ENCODE measurements at regions not wholly inside any gene's neighbourhood (a gene's known extent, or its start where the extent isn't known, plus 50 kb on each side); places are given as distances from the start of the nearest gene placed in this dataset.

DNA sequence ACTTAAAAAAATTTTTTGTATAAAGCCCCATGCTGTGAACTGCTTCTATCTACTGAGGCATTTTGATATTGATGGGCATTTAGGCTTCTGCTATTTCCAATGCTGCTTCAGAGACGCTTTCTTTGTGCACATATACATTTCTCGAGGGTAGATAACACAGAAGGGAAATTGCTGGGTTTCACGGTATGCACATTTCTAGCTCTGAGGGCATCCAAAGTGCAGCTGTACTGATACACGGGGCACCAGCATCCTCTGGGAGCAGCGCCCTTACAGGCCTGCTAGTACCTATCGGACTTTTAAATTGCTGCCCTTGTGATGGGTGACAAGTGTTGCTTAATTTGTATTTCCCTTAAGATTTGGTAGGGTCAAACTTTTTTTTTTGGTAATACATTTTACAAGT, 88.6 kb downstream of the KCTD15 start:
- TF ChIP-seq, protein P1, sequence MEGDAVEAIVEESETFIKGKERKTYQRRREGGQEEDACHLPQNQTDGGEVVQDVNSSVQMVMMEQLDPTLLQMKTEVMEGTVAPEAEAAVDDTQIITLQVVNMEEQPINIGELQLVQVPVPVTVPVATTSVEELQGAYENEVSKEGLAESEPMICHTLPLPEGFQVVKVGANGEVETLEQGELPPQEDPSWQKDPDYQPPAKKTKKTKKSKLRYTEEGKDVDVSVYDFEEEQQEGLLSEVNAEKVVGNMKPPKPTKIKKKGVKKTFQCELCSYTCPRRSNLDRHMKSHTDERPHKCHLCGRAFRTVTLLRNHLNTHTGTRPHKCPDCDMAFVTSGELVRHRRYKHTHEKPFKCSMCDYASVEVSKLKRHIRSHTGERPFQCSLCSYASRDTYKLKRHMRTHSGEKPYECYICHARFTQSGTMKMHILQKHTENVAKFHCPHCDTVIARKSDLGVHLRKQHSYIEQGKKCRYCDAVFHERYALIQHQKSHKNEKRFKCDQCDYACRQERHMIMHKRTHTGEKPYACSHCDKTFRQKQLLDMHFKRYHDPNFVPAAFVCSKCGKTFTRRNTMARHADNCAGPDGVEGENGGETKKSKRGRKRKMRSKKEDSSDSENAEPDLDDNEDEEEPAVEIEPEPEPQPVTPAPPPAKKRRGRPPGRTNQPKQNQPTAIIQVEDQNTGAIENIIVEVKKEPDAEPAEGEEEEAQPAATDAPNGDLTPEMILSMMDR (IDR thresholded peaks at IDR 0.05; ENCODE audit: insufficient read depth, low read length) = no peak
- TF ChIP-seq, protein P2, sequence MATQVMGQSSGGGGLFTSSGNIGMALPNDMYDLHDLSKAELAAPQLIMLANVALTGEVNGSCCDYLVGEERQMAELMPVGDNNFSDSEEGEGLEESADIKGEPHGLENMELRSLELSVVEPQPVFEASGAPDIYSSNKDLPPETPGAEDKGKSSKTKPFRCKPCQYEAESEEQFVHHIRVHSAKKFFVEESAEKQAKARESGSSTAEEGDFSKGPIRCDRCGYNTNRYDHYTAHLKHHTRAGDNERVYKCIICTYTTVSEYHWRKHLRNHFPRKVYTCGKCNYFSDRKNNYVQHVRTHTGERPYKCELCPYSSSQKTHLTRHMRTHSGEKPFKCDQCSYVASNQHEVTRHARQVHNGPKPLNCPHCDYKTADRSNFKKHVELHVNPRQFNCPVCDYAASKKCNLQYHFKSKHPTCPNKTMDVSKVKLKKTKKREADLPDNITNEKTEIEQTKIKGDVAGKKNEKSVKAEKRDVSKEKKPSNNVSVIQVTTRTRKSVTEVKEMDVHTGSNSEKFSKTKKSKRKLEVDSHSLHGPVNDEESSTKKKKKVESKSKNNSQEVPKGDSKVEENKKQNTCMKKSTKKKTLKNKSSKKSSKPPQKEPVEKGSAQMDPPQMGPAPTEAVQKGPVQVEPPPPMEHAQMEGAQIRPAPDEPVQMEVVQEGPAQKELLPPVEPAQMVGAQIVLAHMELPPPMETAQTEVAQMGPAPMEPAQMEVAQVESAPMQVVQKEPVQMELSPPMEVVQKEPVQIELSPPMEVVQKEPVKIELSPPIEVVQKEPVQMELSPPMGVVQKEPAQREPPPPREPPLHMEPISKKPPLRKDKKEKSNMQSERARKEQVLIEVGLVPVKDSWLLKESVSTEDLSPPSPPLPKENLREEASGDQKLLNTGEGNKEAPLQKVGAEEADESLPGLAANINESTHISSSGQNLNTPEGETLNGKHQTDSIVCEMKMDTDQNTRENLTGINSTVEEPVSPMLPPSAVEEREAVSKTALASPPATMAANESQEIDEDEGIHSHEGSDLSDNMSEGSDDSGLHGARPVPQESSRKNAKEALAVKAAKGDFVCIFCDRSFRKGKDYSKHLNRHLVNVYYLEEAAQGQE (IDR thresholded peaks at IDR 0.05; ENCODE audit: insufficient replicate concordance, low read depth) = no peak
- TF ChIP-seq SPI1 (IDR thresholded peaks at IDR 0.05; ENCODE audit: borderline replicate concordance, low read depth) (no peak), GABPA (IDR thresholded peaks at IDR 0.05; ENCODE audit: low read depth) (no peak), POLR2AphosphoS5 (IDR thresholded peaks at IDR 0.05; ENCODE audit: low read depth) (no peak)

DNA sequence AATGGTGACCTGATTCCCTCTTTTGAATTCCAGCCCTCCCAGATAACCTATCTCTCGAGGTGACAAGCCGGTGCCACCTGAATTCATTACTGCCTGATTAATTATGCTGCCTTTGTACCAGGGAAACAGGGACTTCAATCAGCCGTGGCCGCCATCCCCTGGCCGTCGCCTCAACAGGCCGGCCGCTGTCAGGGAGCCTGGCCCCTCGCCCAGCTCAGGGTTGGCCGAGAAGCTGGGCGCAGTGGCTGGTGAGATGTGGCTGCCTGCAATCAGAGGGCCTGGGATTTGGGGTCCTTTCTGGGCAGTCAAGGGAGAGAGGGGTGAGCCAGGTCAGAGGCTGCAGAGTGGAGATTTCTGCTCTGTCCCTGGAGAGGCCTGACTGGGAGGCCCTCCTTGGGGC, 91.2 kb downstream of the KCTD15 start:
- Histone ChIP-seq H3K27ac (replicated peaks) (no peak overlapping the region), H3K27me3 (ENCODE audit: insufficient read depth, poor library complexity, severe bottlenecking) (no peaks in the 10 kb centered on the region), H3K4me3 (replicated peaks; ENCODE audit: insufficient read depth, low read length) (no peak overlapping the region)
- DNase-seq (ENCODE audit: low read depth in 1 of 2, low spot score in 1 of 2) = no peak
- TF ChIP-seq SPI1 (IDR thresholded peaks at IDR 0.05; ENCODE audit: borderline replicate concordance, low read depth) (no peak), GABPA (IDR thresholded peaks at IDR 0.05; ENCODE audit: low read depth) (no peak), POLR2AphosphoS5 (IDR thresholded peaks at IDR 0.05; ENCODE audit: low read depth) (no peak)
- TF ChIP-seq, protein P1 (IDR thresholded peaks at IDR 0.05; ENCODE audit: insufficient read depth, low read length) = no peak
- TF ChIP-seq, protein P2 (IDR thresholded peaks at IDR 0.05; ENCODE audit: insufficient replicate concordance, low read depth) = no peak

More for the DNA sequence above, 88.6 kb downstream of the KCTD15 start:
- no peak for DNase-seq (ENCODE audit: low read depth in 1 of 2, low spot score in 1 of 2)
- H3K27ac ChIP-seq (replicated peaks) = no peak overlapping the region
- H3K27me3 ChIP-seq (ENCODE audit: insufficient read depth, poor library complexity, severe bottlenecking) = peaks cover 2% of the 10 kb centered on the region
- H3K4me3 ChIP-seq (replicated peaks; ENCODE audit: insufficient read depth, low read length) = no peak overlapping the region

DNA sequence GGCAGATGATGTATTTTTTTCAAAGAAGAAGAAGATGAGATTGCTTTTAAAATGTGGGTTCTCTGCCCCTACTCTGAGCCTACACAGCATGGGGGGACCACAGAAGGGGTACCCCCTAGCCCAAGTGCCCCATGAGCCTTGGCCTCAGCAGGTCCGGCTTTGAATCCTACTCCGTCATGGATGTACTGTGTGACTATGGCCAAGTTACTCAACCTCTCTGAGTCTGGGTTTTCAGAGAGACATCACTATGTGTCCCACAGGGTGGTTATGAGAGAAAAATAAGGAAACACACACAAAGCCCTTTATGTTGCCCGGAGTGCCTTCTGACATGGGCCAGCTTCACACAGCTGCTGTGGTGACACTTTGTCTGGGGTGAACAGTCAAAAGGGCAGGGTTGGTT, 92.0 kb downstream of the KCTD15 start:
- DNase-seq (ENCODE audit: low read depth in 1 of 2, low spot score in 1 of 2) = no peak
- Histone ChIP-seq H3K4me3 (replicated peaks; ENCODE audit: insufficient read depth, low read length) (no peak overlapping the region), H3K27ac (replicated peaks) (no peak overlapping the region), H3K27me3 (ENCODE audit: insufficient read depth, poor library complexity, severe bottlenecking) (no peaks in the 10 kb centered on the region)
- TF ChIP-seq, protein P1 (IDR thresholded peaks at IDR 0.05; ENCODE audit: insufficient read depth, low read length) = no peak
- TF ChIP-seq, protein P2 (IDR thresholded peaks at IDR 0.05; ENCODE audit: insufficient replicate concordance, low read depth) = no peak
- TF ChIP-seq POLR2AphosphoS5 (IDR thresholded peaks at IDR 0.05; ENCODE audit: low read depth) (no peak), SPI1 (IDR thresholded peaks at IDR 0.05; ENCODE audit: borderline replicate concordance, low read depth) (no peak), GABPA (IDR thresholded peaks at IDR 0.05; ENCODE audit: low read depth) (no peak)

Data from HL-60 (cell line).